HEK293 (cell line): ENCODE measurements at regions not wholly inside any gene's neighbourhood (a gene's known extent, or its start where the extent isn't known, plus 50 kb on each side); places are given as distances from the start of the nearest gene placed in this dataset.

Source experiments
- ZNF292 ChIP-seq: fragments of 450-650 bp; formaldehyde crosslinking; IDR thresholded peaks from 2 replicates; pipeline ENCODE4 v1.5.1; 2016; ENCODE audit warnings: low read depth, missing biosample characterization, missing genetic modification characterization, borderline replicate concordance
- ZNF623 ChIP-seq: fragments of 450-650 bp; formaldehyde crosslinking; IDR thresholded peaks from 2 replicates; pipeline ENCODE4 v1.5.1; 2016; ENCODE audit warnings: missing biosample characterization, missing genetic modification characterization

- no peak for TF ChIP-seq ZNF623 (tag by site-specific recombination)
- TF ChIP-seq ZNF292 (tag by site-specific recombination) = no peak
Measured at GRCh38 chr15:96052572-96053030, 277.9 kb upstream of the NR2F2 start.
